ENCODE measurements at regions not wholly inside any gene's neighbourhood (a gene's known extent, or its start where the extent isn't known, plus 50 kb on each side); places are given as distances from the start of the nearest gene placed in this dataset.
A peak's percentile ranks its signal among the peaks of the same experiment; 100 is the strongest.

DNA sequence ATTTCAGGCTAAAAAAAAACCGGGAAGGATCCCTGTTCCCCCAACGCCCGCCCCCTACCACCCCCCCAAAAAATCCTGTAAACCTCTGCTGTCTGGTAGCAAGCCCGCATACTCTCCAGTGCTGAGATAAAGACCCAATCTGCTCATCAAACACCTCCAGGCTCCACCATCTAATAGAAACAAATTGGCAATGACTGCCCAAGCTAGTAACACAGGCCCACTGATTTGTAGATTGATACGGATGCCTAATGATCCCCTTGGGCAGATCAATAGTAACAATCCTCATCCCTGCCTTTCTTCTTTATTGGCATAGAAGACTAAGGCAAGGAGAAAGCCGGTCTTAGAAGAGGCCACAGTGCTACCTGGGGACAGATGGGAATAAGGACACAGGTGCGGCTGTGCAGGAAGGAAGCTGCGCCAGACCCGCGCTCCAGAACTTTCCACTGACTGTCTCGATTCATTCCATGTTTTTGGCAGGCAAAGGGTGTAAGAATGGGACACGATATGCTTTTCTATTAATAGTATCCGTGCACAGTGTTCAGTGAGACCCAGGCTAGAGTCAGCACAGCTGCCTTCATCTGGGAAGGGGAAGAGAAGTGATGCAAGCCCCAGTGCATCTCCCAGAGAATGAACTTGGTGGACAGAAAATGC is 407.6 kb upstream of the PSMD7 start:
- DNase-seq = no peak

DNA sequence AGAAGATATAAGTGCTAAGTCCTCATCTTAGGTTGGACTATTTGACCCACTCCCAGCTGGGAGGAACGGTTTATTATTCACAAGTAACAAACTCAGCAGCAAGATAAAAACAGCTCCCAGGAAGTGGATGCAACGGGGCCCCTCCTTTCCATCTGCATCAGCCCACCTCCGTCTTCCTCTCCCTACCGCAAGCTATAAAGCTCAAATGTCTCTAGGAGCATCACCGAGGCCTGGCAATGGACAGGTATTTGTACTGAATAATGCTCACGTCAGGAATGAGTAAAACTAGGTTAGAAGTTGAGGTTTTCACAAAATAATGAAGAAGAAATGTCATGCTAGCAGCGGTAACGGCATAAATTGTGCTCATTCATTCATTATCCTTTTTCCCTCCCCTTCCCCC is 408.7 kb upstream of the PSMD7 start:
- no peak for DNase-seq

DNA sequence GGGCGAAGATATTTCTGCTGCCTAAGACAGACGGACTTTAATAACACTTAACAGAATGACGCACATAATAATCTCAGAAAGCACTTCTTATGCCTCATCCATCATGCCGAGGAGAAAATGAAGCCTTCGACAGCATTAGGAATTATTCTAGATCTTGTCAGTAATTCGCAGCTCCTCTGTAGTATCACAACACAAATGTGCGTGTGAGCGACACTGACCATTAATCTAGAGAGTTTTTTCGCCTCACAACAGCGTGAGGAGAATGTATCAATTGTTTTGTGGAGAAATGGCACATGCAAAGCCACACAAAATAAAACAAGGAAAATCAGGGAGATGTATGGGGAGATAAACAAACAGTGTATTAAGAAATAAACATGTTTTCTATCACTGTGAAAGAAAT is 410.2 kb upstream of the PSMD7 start:
- no peak for DNase-seq

DNA sequence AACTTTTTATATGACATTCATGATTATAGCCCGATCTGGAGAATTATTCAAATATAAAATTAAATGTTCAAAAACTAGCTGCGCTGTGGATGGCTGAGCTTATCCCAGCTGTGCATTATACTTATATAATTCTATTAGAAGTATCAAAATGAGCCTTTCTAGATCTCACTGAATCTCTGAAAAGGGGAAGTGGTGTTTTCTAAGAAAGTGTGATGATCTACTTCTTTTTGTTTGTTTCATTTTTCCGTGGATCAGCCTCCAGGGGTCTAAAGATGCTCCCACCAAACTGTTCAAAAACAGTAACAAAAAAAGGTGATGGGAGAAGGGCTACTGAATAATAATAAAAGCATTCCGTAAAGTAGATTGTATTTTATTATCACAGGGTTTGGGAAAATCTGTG is 411.3 kb upstream of the PSMD7 start:
- DNase-seq = no peak

DNA sequence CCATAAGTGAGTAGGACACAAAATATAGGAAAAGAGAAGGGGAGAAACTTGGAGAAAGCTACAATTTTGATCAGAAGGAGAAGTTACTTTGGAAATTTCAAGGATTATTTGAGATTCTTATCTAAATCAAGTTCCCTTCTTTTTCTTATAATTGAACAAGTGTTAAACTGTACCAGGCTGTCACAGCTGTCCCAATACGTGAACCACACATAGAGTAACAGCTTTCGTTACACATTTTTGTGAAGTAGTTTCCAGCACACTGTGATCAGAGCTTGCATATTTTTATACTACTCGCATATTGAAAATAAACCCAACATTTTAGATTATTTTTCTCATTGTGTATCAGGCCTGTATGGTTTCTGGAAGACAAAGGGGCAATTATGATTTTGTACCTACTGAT is 412.8 kb upstream of the PSMD7 start:
- no peak for DNase-seq

DNA sequence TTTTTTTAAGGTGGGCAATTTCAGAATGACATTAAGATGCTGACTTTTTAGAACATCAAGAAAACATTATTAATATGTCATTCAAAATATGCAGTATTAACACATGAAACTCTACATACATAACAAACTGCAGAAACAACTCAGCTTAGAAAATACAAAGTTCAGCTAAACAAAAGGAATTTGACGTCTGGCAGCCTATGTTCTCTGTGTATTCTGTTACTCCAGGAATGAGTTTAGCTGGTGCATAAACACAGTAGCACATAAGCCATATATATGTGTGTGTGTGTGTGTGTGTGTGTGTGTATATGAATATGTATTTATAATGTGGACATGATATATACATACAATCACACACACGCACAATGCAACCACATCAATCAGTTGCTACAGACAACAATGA is 413.5 kb upstream of the PSMD7 start:
- no peak for DNase-seq

DNA sequence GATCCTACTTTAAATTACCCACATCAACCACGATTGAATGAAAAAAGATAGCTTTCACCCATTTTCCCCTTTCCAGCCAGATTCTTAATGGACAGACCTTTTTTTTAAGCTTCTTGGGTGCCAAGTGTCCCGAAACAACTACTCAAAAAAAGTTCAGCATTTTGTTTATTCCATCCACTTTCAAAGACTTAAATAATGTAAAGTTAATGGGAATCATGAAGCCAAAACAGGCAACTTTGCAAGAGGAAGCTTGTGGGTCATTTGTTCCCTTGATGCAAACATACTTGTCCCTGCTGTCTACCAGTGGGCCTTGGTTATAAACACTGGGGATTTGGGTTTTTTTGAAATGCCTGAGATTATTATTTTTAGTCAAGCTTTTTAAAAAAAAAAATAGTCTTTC is 414.0 kb upstream of the PSMD7 start:
- DNase-seq = no peak

DNA sequence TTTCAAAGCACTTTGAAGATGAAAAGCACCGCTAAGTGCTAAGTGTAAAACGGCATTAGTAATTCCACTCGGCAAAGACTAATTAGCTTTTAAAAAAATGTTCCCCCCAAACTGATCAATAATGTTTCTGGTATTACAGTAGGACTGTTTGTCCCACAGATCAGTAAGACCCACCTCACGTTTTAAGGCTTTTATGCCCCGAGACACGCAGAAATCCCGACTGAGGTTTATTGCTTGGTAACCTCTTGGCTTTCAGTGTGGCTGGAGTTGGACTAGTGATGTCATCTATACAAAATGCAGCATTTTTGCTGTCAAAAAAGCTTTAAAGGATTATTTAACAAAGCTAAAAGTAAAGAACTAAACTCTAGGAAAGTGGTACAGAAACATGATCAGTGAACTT is 414.6 kb upstream of the PSMD7 start:
- no peak for DNase-seq

DNA sequence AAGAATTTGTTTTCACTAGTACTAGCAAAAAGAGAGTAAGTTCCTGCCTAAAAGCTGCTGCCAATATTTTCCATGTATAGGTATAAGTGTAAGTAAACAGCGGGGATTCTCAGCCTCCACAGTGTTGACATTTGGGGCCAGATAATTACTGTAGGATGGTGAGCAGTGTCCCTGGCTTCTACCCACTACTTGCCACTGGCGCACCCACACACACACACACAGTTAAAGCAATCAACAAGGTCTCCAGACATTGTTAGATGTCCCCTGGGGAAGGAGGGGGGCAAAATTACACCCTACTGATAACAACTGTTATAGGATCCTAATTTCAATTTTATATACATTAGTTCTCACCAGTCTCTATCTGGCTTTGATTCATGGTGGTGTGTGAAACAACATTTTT is 417.0 kb upstream of the PSMD7 start:
- DNase-seq = no peak

DNA sequence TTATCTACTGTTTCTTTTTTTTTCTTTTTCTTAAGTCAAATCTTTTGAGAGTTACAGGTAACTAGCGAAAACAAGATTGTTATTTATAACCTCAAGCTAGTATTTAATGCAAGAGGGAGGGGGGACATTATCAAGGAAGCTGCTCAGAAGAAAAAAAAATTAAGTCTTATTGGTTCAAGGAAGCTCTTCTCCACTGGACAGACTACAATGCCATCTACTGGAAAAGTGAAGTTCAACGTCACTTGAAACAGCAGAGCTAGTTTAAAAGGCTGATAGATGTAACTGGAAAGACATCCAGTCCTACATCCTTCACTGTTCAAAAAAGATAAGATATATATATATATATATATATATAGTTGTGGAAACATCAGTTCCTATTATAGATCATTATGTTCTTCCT is 418.0 kb upstream of the PSMD7 start:
- DNase-seq = peak in 10 of 58 donors; percentile 0 to 64 (median 2)

DNA sequence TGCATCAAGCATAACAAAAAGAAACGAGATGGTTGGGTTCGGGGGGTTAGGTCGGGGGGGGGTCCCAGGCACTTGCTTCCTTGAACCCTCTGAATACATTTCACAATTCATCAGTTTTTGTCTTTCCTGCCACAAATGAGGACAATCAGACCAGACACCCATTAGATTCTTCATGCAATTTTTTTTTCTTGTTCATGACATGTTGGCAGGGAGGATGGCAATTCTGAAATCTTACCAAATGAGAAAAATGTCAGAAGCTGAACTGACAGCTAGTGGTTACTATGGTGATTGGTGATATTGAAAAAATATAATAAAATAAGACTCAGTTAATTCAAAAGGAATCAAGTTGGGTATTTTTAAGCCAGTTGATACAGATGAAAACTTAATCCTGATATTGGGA is 419.5 kb upstream of the PSMD7 start:
- no peak for DNase-seq

DNA sequence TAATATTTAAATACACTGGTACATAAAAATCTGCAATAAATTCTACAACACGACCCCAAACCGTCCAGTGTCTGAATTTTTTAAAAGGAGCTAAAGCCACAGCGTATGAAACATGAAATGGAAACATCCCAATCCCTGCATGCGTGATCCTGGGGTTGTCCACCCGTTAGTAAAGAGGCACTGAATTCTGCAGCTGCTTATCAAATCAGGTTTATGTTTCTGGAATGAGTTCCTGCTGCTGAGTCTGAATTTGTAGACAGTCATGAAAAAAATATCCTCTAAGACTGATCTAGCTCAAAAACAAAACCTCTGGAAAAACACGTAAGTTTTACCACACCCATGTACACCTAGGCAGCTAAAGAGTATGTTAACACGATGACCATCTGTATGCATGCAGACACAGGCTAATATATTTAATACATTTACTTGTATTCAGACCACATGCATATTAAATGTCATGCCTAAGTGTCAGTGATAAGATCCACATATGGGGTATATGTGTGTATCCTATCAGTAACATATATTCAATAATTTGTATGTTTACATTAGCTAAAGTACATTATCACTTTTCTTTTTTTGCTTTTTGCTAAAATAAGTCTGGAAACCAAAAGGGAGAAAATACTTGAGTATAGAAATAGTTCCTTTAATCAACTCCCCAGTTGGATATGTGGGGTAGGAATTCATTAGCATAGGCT is 420.5 kb upstream of the PSMD7 start:
- no peak for DNase-seq

DNA sequence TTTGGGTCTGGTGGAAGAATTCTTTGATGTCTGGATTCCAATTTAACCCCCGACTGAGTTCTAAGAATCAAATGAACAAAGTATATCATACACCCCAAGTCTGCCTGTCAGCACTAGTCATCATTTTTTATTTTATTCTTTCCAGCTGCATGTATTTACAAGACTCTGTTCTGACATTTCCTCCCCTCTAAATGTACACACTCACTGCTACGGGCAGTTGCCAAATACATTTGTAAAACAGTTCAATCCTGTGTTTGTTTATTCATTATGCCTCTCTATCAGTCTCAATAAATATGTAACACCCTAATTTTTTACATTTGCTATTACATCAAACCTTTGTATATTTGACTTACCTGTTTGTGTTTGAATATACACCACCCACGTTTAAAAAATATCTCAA is 422.3 kb upstream of the PSMD7 start:
- DNase-seq = no peak

DNA sequence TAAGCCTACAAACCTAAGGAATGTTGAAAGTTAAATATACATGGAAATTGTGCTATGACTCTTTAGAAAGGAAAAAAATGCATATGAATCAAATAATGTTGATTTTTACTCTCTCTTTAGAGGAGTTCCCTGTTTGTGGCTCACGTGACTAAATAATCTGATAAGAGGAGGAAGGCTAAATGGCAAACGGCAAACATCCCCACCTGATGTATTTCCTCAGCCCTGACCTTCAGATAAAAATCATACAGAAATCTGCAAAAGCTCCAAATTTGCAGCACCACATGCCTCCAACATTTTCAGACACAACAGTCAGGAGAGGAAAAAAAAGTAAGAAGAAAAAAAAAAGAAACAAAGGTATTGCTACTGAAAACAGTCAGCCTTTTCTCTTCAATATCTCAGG is 423.0 kb upstream of the PSMD7 start:
- no peak for DNase-seq

DNA sequence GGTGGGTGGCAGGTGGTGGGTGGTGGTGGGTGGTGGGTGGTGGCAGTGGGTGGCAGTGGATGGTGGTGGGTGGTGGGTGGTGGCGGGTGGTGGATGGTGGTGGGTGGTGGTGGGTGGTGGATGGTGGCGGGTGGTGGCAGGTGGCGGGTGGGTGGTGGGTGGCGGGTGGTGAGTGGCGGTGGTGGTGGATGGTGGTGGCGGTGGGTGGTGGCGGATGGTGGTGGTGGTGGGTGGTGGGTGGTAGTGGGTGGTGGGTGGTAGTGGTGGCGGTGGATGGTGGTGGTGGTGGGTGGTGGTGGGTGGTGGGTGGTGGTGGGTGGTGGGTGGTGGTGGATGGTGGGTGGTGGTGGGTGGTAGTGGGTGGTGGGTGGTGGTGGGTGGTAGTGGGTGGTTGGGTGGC is 423.8 kb upstream of the PSMD7 start:
- no peak for DNase-seq

DNA sequence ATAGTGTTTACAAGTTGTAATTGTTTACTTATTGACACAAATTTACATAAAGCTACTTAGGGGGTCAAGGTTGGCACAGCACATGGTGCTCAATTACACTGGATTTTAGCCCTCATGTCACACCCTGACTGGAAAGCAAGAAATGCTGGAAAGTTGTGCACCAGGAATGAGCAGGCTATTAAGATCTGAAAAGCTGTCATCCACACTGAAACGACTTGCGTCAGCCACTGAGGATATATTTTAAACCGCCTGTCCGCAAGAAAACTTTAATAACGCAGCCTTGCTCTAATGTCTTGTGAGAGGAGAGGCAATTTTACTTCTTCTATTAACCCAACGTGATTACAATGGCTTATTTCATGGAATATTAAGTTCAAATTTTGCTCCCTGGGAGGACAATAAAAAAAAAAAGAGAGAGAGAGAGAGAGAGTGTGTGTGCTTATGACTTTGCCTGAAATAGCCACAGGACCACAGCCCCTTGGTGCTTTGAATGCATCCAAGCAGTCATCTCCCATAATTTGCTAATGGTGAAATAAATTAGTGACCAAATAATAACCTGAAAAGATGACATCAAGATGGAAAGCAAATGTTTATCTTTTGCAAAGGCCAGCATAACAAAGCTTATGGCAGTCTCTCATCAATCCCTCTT is 425.4 kb upstream of the PSMD7 start:
- DNase-seq = no peak

DNA sequence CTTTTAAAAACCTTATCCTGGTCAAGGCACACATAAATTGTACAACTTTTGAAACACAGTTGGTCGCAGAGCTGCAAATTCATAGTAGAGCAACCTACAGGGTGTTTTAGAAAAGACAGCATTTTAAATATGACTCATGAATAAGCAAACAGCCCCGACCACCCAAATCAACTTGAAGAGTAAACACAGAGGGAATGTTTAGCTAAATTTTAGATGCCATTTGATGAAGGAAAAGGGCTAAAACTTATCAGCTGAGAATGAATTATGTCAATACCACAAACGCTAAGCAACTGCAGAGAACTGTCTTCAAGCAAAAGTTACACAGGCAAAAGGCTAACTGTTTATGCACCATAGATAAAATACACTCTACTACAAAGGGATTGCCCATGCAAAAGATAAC is 427.5 kb upstream of the PSMD7 start:
- DNase-seq = no peak

DNA sequence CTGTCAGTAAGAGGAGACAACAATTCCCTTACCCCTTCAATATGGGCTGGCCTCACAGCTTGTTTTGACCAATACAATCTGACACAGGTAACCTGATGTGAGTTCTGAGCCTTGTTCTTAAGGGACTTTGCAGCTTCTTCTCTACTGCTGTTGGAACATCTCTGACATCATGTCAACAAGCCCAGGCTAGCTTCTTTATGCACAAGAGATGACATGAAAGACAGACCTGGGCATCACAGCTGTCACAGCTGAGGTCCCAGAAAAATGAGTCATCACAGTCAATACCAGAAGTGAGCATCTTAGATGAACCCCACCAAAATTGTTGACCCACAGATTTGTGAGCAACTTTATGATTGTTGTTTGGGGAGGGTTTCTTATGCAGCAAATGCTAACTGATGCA is 431.7 kb upstream of the PSMD7 start:
- DNase-seq = no peak

DNA sequence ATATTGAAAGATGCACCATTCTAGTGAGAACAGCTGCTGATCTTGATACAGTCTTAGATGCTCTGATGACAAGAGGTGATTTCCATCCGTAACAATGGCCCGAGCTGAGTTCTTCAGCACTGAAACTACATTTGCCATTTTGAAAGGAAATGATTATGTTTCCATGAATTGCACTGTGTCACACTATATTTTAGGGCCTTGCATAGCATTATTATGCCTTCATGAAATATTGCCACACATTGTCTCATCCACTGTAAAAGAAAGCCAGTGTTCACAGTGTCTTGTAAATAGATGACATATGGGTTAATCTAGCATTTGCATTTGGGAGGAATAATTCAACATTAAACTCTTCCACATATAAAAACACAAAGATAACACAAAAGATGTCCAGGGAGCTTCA is 438.3 kb upstream of the PSMD7 start:
- DNase-seq = no peak

DNA sequence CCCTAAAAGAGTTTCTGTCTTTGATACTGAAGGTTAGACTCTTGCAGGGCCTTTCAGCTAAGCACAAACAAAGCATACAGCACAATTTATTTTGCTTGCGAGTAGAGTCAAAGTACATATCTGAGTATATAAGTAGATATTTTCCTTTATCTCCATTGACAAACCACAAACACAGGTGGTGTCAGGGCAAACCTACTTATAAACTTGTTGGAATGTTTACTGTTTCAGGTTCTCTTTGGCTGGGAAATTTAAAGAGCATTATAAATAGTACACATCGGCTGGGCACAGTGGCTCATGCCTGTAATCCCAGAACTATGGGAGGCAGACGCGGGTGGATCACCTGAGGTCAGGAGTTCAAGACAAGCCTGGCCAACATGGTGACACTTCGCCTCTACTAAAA is 442.6 kb upstream of the PSMD7 start:
- no peak for DNase-seq

DNA sequence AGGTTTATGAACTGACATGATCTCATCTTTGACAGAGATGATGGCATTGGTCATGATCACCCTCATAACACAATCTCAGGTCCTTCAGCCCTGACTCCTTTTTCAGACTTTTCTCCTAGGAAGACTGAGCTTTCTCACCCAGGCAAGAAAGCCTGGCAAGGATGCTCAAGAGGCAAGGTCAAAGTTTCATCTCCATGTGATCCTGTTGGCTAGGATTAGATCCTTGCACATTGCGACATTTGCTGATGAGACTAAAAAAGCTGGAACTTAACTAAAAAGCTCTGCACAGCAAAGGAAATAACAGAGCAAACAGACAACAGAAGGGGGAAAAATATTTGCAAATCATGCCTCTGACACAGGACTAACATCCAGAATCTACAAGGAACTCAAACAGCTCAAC is 444.1 kb upstream of the PSMD7 start:
- no peak for DNase-seq

DNA sequence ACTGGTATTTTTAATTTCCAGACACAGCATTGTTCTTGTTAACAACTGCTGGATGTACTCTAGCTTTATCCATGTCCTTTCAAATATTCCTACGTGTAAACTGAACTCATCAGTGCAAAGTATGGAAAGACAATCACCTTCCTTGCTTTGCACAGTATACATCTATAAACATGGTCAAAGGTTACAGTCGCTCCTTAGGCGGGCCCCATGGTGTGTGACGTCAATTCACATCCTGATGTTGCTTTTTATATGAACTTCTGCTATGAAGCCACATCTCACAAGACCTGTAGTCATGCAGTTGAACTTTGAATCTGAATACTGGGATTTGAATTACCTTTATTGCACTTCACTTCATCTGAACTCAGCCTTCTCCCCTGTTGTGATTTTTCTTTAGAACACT is 447.6 kb upstream of the PSMD7 start:
- DNase-seq = no peak

DNA sequence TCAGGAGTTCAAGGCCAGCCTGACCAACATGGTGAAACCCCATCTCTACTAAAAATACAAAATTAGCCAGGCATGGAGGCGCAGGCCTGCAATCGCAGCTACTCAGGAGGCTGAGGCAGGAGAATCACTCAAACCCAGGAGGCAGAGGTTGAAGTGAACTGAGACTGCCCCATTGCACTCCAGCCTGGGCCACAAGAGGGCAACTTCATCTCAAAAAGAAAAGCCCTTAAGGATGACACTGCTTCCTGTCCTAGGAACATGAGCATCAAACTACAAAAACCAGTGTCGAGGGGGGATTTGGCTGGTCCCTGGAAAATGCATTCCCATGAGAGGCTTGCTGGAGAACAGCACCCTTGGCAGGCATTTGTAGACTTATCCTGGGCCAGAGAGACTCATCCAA is 449.5 kb upstream of the PSMD7 start:
- no peak for DNase-seq
